CD4-positive, CD25-positive, alpha-beta regulatory T cell (primary cell): ENCODE measurements at regions not wholly inside any gene's neighbourhood (a gene's known extent, or its start where the extent isn't known, plus 50 kb on each side); places are given as distances from the start of the nearest gene placed in this dataset.

Source experiments
- ATAC-seq, 2 donors: fragments of 150-1000 bp; cut with Tn5 transposase; one replicate each; pipeline ENCODE4 v1.10.0; 2021; ENCODE audit warnings: low read depth in 2 of 2, moderate number of reproducible peaks in 2 of 2, moderate library complexity in 1 of 2
- DNase-seq, 3 donors: peaks; one replicate each; pipeline versions ENCODE4 v3.0.0 to v3.0.0-alpha.2; 2012 to 2022; ENCODE audit warnings: mixed read lengths in 1 of 3
- H3K27ac ChIP-seq: one replicate; pipeline ENCODE4 v1.7.0; 2013; ENCODE audit warnings: mild to moderate bottlenecking, low read length; ENCODE audit not compliant: insufficient read depth, poor library complexity, severe bottlenecking
- H3K27me3 ChIP-seq: one replicate; pipeline ENCODE4 v1.7.0; 2013; ENCODE audit warnings: low read length; ENCODE audit not compliant: control insufficient read depth, insufficient read depth
- H3K36me3 ChIP-seq: one replicate; pipeline ENCODE4 v1.7.0; 2013; ENCODE audit warnings: mild to moderate bottlenecking, low read length, moderate library complexity; ENCODE audit not compliant: control insufficient read depth, insufficient read depth
- H3K4me1 ChIP-seq: 2 replicates; pipeline ENCODE4 v1.7.0; 2013; ENCODE audit warnings: mild to moderate bottlenecking, low read length; ENCODE audit not compliant: insufficient read depth, control insufficient read depth, poor library complexity, severe bottlenecking
- H3K4me3 ChIP-seq: one replicate; pipeline ENCODE4 v1.7.0; 2013; ENCODE audit warnings: low read depth, mild to moderate bottlenecking, low read length, moderate library complexity
- H3K9me3 ChIP-seq, 2 experiments: 1 replicate in 1 of 2; 2 replicates in 1 of 2; pipeline ENCODE4 v1.7.0; 2013; ENCODE audit warnings: low read length in 2 of 2, mild to moderate bottlenecking in 1 of 2, moderate library complexity in 1 of 2; ENCODE audit not compliant: control insufficient read depth in 2 of 2
- H3K27ac Mint-ChIP-seq, 3 donors: one replicate each; pipeline ENCODE4 v1.8.0; 2020 to 2022; ENCODE audit warnings: mild to moderate bottlenecking in 3 of 3, mixed read lengths in 3 of 3, moderate library complexity in 2 of 3
- H3K27me3 Mint-ChIP-seq: one replicate; pipeline ENCODE4 v1.8.0; 2022; ENCODE audit warnings: mild to moderate bottlenecking, mixed read lengths
- H3K36me3 Mint-ChIP-seq: one replicate; pipeline ENCODE4 v1.8.0; 2020; ENCODE audit warnings: mixed read lengths
- H3K4me1 Mint-ChIP-seq, 4 donors: one replicate each; pipeline ENCODE4 v1.8.0; 2020 to 2022; ENCODE audit warnings: mixed read lengths in 4 of 4, mild to moderate bottlenecking in 1 of 4
- H3K4me3 Mint-ChIP-seq, 4 donors: one replicate each; pipeline ENCODE4 v1.8.0; 2020 to 2022; ENCODE audit warnings: mild to moderate bottlenecking in 4 of 4, mixed read lengths in 4 of 4, moderate library complexity in 3 of 4
- H3K9me3 Mint-ChIP-seq, 7 donors: one replicate each; pipeline ENCODE4 v1.8.0; 2020 to 2022; ENCODE audit warnings: mixed read lengths in 7 of 7, mild to moderate bottlenecking in 3 of 7, moderate library complexity in 2 of 7

- no peak for ATAC-seq
- Histone ChIP-seq H3K27ac (no peak overlapping the region), H3K4me1 (no peaks in the 10 kb centered on the region), H3K27me3 (peaks cover 5% of the 10 kb centered on the region), H3K36me3 (no peaks in the 10 kb centered on the region), H3K9me3 (no peaks in the 10 kb centered on the region), H3K4me3 (no peak overlapping the region)
- peaks cover 17% of the 10 kb centered on the region for H3K27me3 Mint-ChIP-seq
- no peak overlapping the region for H3K27ac Mint-ChIP-seq
- H3K9me3 Mint-ChIP-seq = peaks cover 0 to 7% (median 2%) of the 10 kb centered on the region in 7 donors
- peaks cover 0 to 10% (median 1%) of the 10 kb centered on the region in 4 donors for H3K4me1 Mint-ChIP-seq
- H3K4me3 Mint-ChIP-seq = no peak overlapping the region
- DNase-seq = no peak
- H3K36me3 Mint-ChIP-seq = no peaks in the 10 kb centered on the region
Observed at GRCh38 chr5:99072846-99073245, 144.0 kb upstream of the CHD1 start.

- peaks cover 12% of the 10 kb centered on the region for H3K27me3 Mint-ChIP-seq
- peaks cover 0 to 5% (median 1%) of the 10 kb centered on the region in 4 donors for H3K4me1 Mint-ChIP-seq
- peaks cover 0 to 4% (median 2%) of the 10 kb centered on the region in 7 donors for H3K9me3 Mint-ChIP-seq
- no peak overlapping the region for H3K27ac Mint-ChIP-seq
- H3K36me3 Mint-ChIP-seq = no peaks in the 10 kb centered on the region
- no peaks in the 10 kb centered on the region for H3K36me3 ChIP-seq
- no peaks in the 10 kb centered on the region for H3K4me1 ChIP-seq
- H3K4me3 Mint-ChIP-seq = no peak overlapping the region
- DNase-seq (no peak), ATAC-seq (no peak)
- H3K9me3 ChIP-seq = no peaks in the 10 kb centered on the region
- peaks cover 2% of the 10 kb centered on the region for H3K27me3 ChIP-seq
- no peak overlapping the region for H3K27ac ChIP-seq
- no peak overlapping the region for H3K4me3 ChIP-seq
Observed at GRCh38 chr5:99070822-99071221, 142.0 kb upstream of the CHD1 start.

GRCh38 chr5:99070362-99070761, 141.6 kb upstream of the CHD1 start:
- H3K4me3 ChIP-seq = no peak overlapping the region
- H3K27me3 ChIP-seq = peaks cover 1% of the 10 kb centered on the region
- no peak overlapping the region for H3K27ac Mint-ChIP-seq
- no peak for ATAC-seq
- H3K9me3 ChIP-seq = no peaks in the 10 kb centered on the region
- no peak overlapping the region for H3K4me3 Mint-ChIP-seq
- no peaks in the 10 kb centered on the region for H3K36me3 ChIP-seq
- H3K4me1 Mint-ChIP-seq = peaks cover 0 to 5% (median 2%) of the 10 kb centered on the region in 4 donors
- H3K4me1 ChIP-seq = no peaks in the 10 kb centered on the region
- DNase-seq = no peak
- H3K27me3 Mint-ChIP-seq = peaks cover 12% of the 10 kb centered on the region
- peaks cover 0 to 4% (median 2%) of the 10 kb centered on the region in 7 donors for H3K9me3 Mint-ChIP-seq
- no peaks in the 10 kb centered on the region for H3K36me3 Mint-ChIP-seq
- no peak overlapping the region for H3K27ac ChIP-seq

- Mint-ChIP-seq H3K27ac (no peak overlapping the region), H3K27me3 (peaks cover 10% of the 10 kb centered on the region), H3K4me1 (peaks cover 0 to 2% (median 0%) of the 10 kb centered on the region in 4 donors), H3K36me3 (no peaks in the 10 kb centered on the region), H3K9me3 (peaks cover 0 to 3% (median 2%) of the 10 kb centered on the region in 7 donors), H3K4me3 (no peak overlapping the region)
- H3K36me3 ChIP-seq = no peaks in the 10 kb centered on the region
- no peaks in the 10 kb centered on the region for H3K4me1 ChIP-seq
- H3K9me3 ChIP-seq = no peaks in the 10 kb centered on the region
- H3K4me3 ChIP-seq = no peak overlapping the region
- no peak for DNase-seq
- ATAC-seq = no peak
- H3K27ac ChIP-seq = no peak overlapping the region
- H3K27me3 ChIP-seq = peaks cover 1% of the 10 kb centered on the region
Observed at GRCh38 chr5:99068944-99069650, 140.3 kb upstream of the CHD1 start.

GRCh38 chr5:99063737-99064136, 134.9 kb upstream of the CHD1 start:
- no peaks in the 10 kb centered on the region for H3K9me3 Mint-ChIP-seq
- no peak overlapping the region for H3K4me3 ChIP-seq
- H3K4me3 Mint-ChIP-seq = no peak overlapping the region
- H3K27me3 Mint-ChIP-seq = peaks cover 21% of the 10 kb centered on the region
- no peaks in the 10 kb centered on the region for H3K36me3 ChIP-seq
- H3K27ac ChIP-seq = no peak overlapping the region
- peaks cover 0 to 7% (median 4%) of the 10 kb centered on the region in 4 donors for H3K4me1 Mint-ChIP-seq
- no peaks in the 10 kb centered on the region for H3K36me3 Mint-ChIP-seq
- ATAC-seq (no peak), DNase-seq (no peak)
- H3K9me3 ChIP-seq = no peaks in the 10 kb centered on the region
- peaks cover 7% of the 10 kb centered on the region for H3K4me1 ChIP-seq
- H3K27ac Mint-ChIP-seq = no peak overlapping the region
- peaks cover 7% of the 10 kb centered on the region for H3K27me3 ChIP-seq

GRCh38 chr5:99061711-99062110, 132.9 kb upstream of the CHD1 start:
- H3K27me3 Mint-ChIP-seq = peaks cover 24% of the 10 kb centered on the region
- Histone ChIP-seq H3K36me3 (no peaks in the 10 kb centered on the region), H3K4me3 (no peak overlapping the region), H3K27me3 (peaks cover 6% of the 10 kb centered on the region), H3K4me1 (peaks cover 7% of the 10 kb centered on the region), H3K27ac (no peak overlapping the region), H3K9me3 (no peaks in the 10 kb centered on the region)
- H3K9me3 Mint-ChIP-seq = no peaks in the 10 kb centered on the region
- no peak overlapping the region for H3K4me3 Mint-ChIP-seq
- DNase-seq (no peak), ATAC-seq (no peak)
- H3K27ac Mint-ChIP-seq = no peak overlapping the region
- H3K36me3 Mint-ChIP-seq = no peaks in the 10 kb centered on the region
- H3K4me1 Mint-ChIP-seq = peaks cover 0 to 13% (median 4%) of the 10 kb centered on the region in 4 donors

GRCh38 chr5:99061299-99061698, 132.5 kb upstream of the CHD1 start:
- Histone ChIP-seq H3K4me1 (peaks cover 7% of the 10 kb centered on the region), H3K9me3 (no peaks in the 10 kb centered on the region), H3K27ac (no peak overlapping the region), H3K36me3 (no peaks in the 10 kb centered on the region), H3K4me3 (no peak overlapping the region), H3K27me3 (peaks cover 6% of the 10 kb centered on the region)
- H3K27ac Mint-ChIP-seq = no peak overlapping the region
- no peaks in the 10 kb centered on the region for H3K9me3 Mint-ChIP-seq
- no peaks in the 10 kb centered on the region for H3K36me3 Mint-ChIP-seq
- ATAC-seq (no peak), DNase-seq (no peak)
- H3K27me3 Mint-ChIP-seq = peaks cover 24% of the 10 kb centered on the region
- H3K4me1 Mint-ChIP-seq = peaks cover 0 to 18% (median 4%) of the 10 kb centered on the region in 4 donors
- no peak overlapping the region for H3K4me3 Mint-ChIP-seq
